Activated B cell treated with CpG ODN at 0.5 μM for 24 hours (primary cell): ENCODE measurements at regions not wholly inside any gene's neighbourhood (a gene's known extent, or its start where the extent isn't known, plus 50 kb on each side); places are given as distances from the start of the nearest gene placed in this dataset.

Experiments
- ATAC-seq: fragments of 200-7000 bp; cut with Tn5 transposase; one replicate; pipeline ENCODE4 v1.10.0; 2021; ENCODE audit warnings: low read depth, mild to moderate bottlenecking, moderate library complexity
- CTCF ChIA-PET: fragments of 350-600 bp; sonication (Branson Sonifier 250); formaldehyde crosslinking; loops from one replicate; lab custom pipeline; 2021; ENCODE audit warnings: antibody characterized with exemption; lab: Charles Lee
- POLR2A ChIA-PET: fragments of 350-600 bp; sonication (Branson Sonifier 250); formaldehyde crosslinking; loops from one replicate; lab custom pipeline; 2021; ENCODE audit warnings: antibody characterized with exemption; lab: Charles Lee
- DNase-seq: peaks from one replicate; pipeline ENCODE4 v3.0.0; 2022
- H3K27ac Mint-ChIP-seq: one replicate; pipeline ENCODE4 v1.8.0; 2020; ENCODE audit warnings: mixed read lengths
- H3K27me3 Mint-ChIP-seq: one replicate; pipeline ENCODE4 v1.8.0; 2021; ENCODE audit warnings: mixed read lengths
- H3K36me3 Mint-ChIP-seq: one replicate; pipeline ENCODE4 v1.8.0; 2021; ENCODE audit warnings: low read depth, mixed read lengths
- H3K4me1 Mint-ChIP-seq: one replicate; pipeline ENCODE4 v1.8.0; 2021; ENCODE audit warnings: mixed read lengths
- H3K4me3 Mint-ChIP-seq: one replicate; pipeline ENCODE4 v1.8.0; 2020; ENCODE audit warnings: mild to moderate bottlenecking, mixed read lengths
- H3K9me3 Mint-ChIP-seq: one replicate; pipeline ENCODE4 v1.8.0; 2020; ENCODE audit warnings: mixed read lengths
- CTCF ChIP-seq: fragments of 200-600 bp; IDR thresholded peaks from one replicate; pipeline ENCODE4 v1.8.0; 2022; ENCODE audit warnings: antibody characterized with exemption, mild to moderate bottlenecking
- intact Hi-C: fragments of 100-400 bp; cut with micrococcal nuclease; formaldehyde crosslinking; loops from one replicate; pipeline ENCODE4 v1.15.1; 2024

GRCh38 chr10:33485276-33485675, 150.8 kb upstream of the NRP1 start:
- no peaks in the 10 kb centered on the region for H3K9me3 Mint-ChIP-seq
- CTCF ChIA-PET, result no interaction called here
- no peak for ATAC-seq

GRCh38 chr10:33484787-33485186, 150.3 kb upstream of the NRP1 start:
- ChIA-PET POLR2A (no interaction called here), CTCF (no interaction called here)
- no peaks in the 10 kb centered on the region for H3K36me3 Mint-ChIP-seq

More at GRCh38 chr10:33485276-33485675, 150.8 kb upstream of the NRP1 start:
- no peak for TF ChIP-seq CTCF
- Mint-ChIP-seq H3K4me3 (no peak overlapping the region), H3K36me3 (no peaks in the 10 kb centered on the region), H3K27me3 (no peaks in the 10 kb centered on the region), H3K4me1 (no peaks in the 10 kb centered on the region), H3K27ac (no peak overlapping the region)
- POLR2A ChIA-PET, result no interaction called here
- intact Hi-C loops, result no loop called here
- DNase-seq, result no peak

GRCh38 chr10:33483816-33484190, 149.3 kb upstream of the NRP1 start:
- Mint-ChIP-seq H3K9me3 (no peaks in the 10 kb centered on the region), H3K4me3 (no peak overlapping the region), H3K27ac (no peak overlapping the region), H3K36me3 (no peaks in the 10 kb centered on the region), H3K4me1 (no peaks in the 10 kb centered on the region), H3K27me3 (no peaks in the 10 kb centered on the region)
- ATAC-seq, result no peak
- POLR2A ChIA-PET, result no interaction called here
- CTCF ChIA-PET, result no interaction called here
- no peak for DNase-seq
- intact Hi-C loops, result no loop called here
- no peak for TF ChIP-seq CTCF

More at GRCh38 chr10:33484787-33485186, 150.3 kb upstream of the NRP1 start:
- Mint-ChIP-seq H3K27me3 (no peaks in the 10 kb centered on the region), H3K27ac (no peak overlapping the region), H3K9me3 (no peaks in the 10 kb centered on the region), H3K4me1 (no peaks in the 10 kb centered on the region), H3K4me3 (no peak overlapping the region)
- intact Hi-C loops, result no loop called here
- ATAC-seq, result no peak
- DNase-seq, result no peak
- TF ChIP-seq CTCF, result no peak

GRCh38 chr10:33483124-33483815, 148.8 kb upstream of the NRP1 start:
- Mint-ChIP-seq H3K4me1 (no peaks in the 10 kb centered on the region), H3K27me3 (no peaks in the 10 kb centered on the region), H3K4me3 (no peak overlapping the region), H3K27ac (no peak overlapping the region), H3K36me3 (no peaks in the 10 kb centered on the region), H3K9me3 (no peaks in the 10 kb centered on the region)
- ATAC-seq (no peak), DNase-seq (no peak)
- intact Hi-C loops, result no loop called here
- TF ChIP-seq CTCF, result no peak
- ChIA-PET CTCF (no interaction called here), POLR2A (no interaction called here)

GRCh38 chr10:33482486-33482885, 148.0 kb upstream of the NRP1 start:
- intact Hi-C loops, result no loop called here
- POLR2A ChIA-PET, result no interaction called here
- Mint-ChIP-seq H3K4me1 (no peaks in the 10 kb centered on the region), H3K27ac (no peak overlapping the region), H3K4me3 (no peak overlapping the region), H3K27me3 (no peaks in the 10 kb centered on the region), H3K9me3 (no peaks in the 10 kb centered on the region), H3K36me3 (no peaks in the 10 kb centered on the region)
- ATAC-seq (no peak), DNase-seq (no peak)
- no peak for TF ChIP-seq CTCF
- CTCF ChIA-PET, result no interaction called here
